ENCODE measurements at regions not wholly inside any gene's neighbourhood (a gene's known extent, or its start where the extent isn't known, plus 50 kb on each side); places are given as distances from the start of the nearest gene placed in this dataset.

DNA sequence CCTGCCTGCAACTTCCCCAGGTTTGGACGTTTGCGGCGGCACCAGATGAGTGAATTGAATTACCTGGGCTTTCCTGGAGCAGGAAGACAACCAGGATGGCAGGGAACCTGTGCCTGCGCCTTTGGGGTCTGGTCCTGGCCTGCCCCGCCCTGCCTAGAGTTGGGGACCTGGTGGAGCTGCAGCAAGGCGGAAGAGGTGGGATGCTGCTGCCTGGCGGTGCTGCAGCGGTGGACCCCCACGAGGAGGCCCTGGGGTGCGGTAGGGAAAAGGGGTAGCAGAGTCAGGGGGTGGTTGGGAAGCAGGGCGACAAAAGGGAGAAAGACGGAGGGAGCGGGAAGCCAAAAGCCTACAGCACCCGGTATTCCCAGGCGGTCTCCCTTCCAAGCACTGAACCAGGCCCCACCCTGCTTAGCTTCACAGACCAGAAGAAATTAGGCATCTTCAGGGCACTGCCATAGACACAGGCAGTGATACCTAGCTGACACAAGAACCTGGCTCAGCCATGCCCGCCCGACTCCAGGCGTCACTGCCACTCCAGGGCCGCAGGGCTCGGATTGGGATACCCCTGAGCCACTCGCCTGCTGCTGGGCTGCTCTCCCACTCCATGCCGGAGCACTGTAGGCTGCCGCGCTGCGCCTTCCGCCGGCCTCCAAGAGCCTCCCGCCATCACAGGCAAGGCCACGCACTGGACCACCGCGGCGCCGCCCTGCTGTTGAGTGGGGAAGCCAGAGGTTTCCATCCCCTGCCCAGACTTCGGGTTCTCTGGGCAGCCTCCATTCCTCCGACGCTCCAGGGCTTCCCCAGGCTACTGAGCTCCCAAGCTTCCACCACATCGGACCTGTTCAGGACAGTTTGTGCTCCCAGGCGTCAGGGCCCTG lies 155.2 kb upstream of the ALG10B start:
- TF ChIP-seq, protein P1, sequence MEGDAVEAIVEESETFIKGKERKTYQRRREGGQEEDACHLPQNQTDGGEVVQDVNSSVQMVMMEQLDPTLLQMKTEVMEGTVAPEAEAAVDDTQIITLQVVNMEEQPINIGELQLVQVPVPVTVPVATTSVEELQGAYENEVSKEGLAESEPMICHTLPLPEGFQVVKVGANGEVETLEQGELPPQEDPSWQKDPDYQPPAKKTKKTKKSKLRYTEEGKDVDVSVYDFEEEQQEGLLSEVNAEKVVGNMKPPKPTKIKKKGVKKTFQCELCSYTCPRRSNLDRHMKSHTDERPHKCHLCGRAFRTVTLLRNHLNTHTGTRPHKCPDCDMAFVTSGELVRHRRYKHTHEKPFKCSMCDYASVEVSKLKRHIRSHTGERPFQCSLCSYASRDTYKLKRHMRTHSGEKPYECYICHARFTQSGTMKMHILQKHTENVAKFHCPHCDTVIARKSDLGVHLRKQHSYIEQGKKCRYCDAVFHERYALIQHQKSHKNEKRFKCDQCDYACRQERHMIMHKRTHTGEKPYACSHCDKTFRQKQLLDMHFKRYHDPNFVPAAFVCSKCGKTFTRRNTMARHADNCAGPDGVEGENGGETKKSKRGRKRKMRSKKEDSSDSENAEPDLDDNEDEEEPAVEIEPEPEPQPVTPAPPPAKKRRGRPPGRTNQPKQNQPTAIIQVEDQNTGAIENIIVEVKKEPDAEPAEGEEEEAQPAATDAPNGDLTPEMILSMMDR (IDR thresholded peaks at IDR 0.05), result no peak
- no peak for TF ChIP-seq ZFX (IDR thresholded peaks at IDR 0.05; ENCODE audit: borderline replicate concordance)

Data from 22Rv1 (cell line).